ENCODE measurements at regions not wholly inside any gene's neighbourhood (a gene's known extent, or its start where the extent isn't known, plus 50 kb on each side); places are given as distances from the start of the nearest gene placed in this dataset.
"Not testable (repeated sequence)": the region's sequence is repeated elsewhere in the genome, so short reads cannot be mapped to it uniquely, and the experiment has no call there.

GRCh38 chr1:119253366-119253765, 112.9 kb upstream of the WARS2 start:
- DNase-seq (ENCODE audit: low spot score) = no peak

GRCh38 chr1:119254067-119254720, 113.7 kb upstream of the WARS2 start:
- DNase-seq (ENCODE audit: low spot score) = no peak

GRCh38 chr1:119256089-119256488, 112.5 kb upstream of the HAO2 start:
- not testable (repeated sequence) for DNase-seq (ENCODE audit: low spot score)

- no peak for DNase-seq (ENCODE audit: low spot score)
Measured at GRCh38 chr1:119260506-119260905, 108.1 kb upstream of the HAO2 start.

- DNase-seq (ENCODE audit: low spot score) = no peak
Measured at GRCh38 chr1:119266386-119266785, 102.2 kb upstream of the HAO2 start.

- DNase-seq (ENCODE audit: low spot score) = no peak
Measured at GRCh38 chr1:119266858-119267257, 101.7 kb upstream of the HAO2 start.

- not testable (repeated sequence) for DNase-seq (ENCODE audit: low spot score)
Measured at GRCh38 chr1:119267288-119267687, 101.3 kb upstream of the HAO2 start.

GRCh38 chr1:119268879-119269278, 99.7 kb upstream of the HAO2 start:
- no peak for DNase-seq (ENCODE audit: low spot score)

GRCh38 chr1:119275145-119276134, 93.1 kb upstream of the HAO2 start:
- peak; percentile 14 for DNase-seq (ENCODE audit: low spot score)

- DNase-seq (ENCODE audit: low spot score) = no peak
Measured at GRCh38 chr1:119276558-119276957, 92.0 kb upstream of the HAO2 start.

GRCh38 chr1:119279456-119280381, 88.9 kb upstream of the HAO2 start:
- DNase-seq (ENCODE audit: low spot score) = no peak

- no peak for DNase-seq (ENCODE audit: low spot score)
Measured at GRCh38 chr1:119285482-119285881, 83.1 kb upstream of the HAO2 start.

- DNase-seq (ENCODE audit: low spot score) = no peak
Measured at GRCh38 chr1:119286587-119287181, 81.9 kb upstream of the HAO2 start.

GRCh38 chr1:119288751-119289150, 79.8 kb upstream of the HAO2 start:
- DNase-seq (ENCODE audit: low spot score) = no peak

- DNase-seq (ENCODE audit: low spot score) = no peak
Measured at GRCh38 chr1:119290297-119290696, 78.3 kb upstream of the HAO2 start.

- DNase-seq (ENCODE audit: low spot score) = no peak
Measured at GRCh38 chr1:119291611-119292206, 76.9 kb upstream of the HAO2 start.

- no peak for DNase-seq (ENCODE audit: low spot score)
Measured at GRCh38 chr1:119293797-119294196, 74.8 kb upstream of the HAO2 start.

- no peak for DNase-seq (ENCODE audit: low spot score)
Measured at GRCh38 chr1:119294199-119294598, 74.4 kb upstream of the HAO2 start.

GRCh38 chr1:119294722-119295121, 73.9 kb upstream of the HAO2 start:
- DNase-seq (ENCODE audit: low spot score) = no peak

GRCh38 chr1:119298687-119299303, 69.8 kb upstream of the HAO2 start:
- no peak for DNase-seq (ENCODE audit: low spot score)

GRCh38 chr1:119302011-119302410, 66.6 kb upstream of the HAO2 start:
- no peak for DNase-seq (ENCODE audit: low spot score)

Data from hepatic stellate cell (primary cell).